ENCODE measurements at regions not wholly inside any gene's neighbourhood (a gene's known extent, or its start where the extent isn't known, plus 50 kb on each side); places are given as distances from the start of the nearest gene placed in this dataset.

DNA sequence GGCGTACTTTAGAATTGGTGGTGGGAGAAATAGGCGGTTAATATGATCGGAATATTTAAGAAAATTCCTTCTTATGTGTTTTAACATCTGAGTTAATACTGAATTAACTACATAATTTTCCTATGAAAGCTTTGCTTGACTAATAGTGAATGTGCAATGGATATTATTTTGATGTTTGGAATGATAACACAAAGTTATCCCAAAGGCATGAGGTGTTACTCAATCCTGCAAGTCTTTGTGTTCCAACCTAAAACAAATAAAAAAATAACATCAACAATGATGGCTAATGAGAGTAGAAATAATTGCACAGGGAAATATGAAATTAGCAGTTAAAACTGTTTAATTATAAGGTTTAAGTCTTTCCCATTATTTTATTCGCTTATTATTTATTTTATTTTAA is 183.6 kb upstream of the ARSJ start:
- no peak for DNase-seq (ENCODE audit: low spot score in 2 of 2)
- H3K27me3 ChIP-seq (ENCODE audit: low read depth) = no peaks in the 10 kb centered on the region
- no peak overlapping the region for H3K4me3 ChIP-seq
- in situ Hi-C loops (cut with MboI; ENCODE audit: low sequenced_read_pairs) = no loop called here
- H3K36me3 ChIP-seq (replicated peaks) = no peaks in the 10 kb centered on the region
- peaks cover 6% of the 10 kb centered on the region for H3K4me1 ChIP-seq
- H3K9me3 ChIP-seq = no peaks in the 10 kb centered on the region

DNA sequence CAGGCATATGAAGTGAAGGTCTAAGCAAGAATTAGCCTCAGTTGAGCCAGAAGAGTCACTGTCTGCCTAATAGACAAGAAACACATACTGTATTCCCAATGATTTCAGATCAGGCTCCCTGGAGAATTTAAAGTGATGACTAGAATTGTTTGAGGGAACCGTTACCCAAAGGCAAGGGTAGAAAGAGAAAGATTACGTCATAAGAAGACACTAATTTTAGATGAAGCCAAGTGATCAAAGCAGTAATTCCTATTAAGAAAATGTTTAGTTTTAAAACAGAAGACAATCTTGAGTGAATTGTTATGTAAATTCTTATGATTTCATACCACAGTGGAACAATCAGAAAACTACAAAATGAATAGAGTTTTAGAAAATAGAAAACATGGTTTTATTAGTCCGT is 194.5 kb upstream of the ARSJ start:
- Histone ChIP-seq H3K4me3 (no peak overlapping the region), H3K4me1 (no peaks in the 10 kb centered on the region), H3K9me3 (no peaks in the 10 kb centered on the region; the same call in 1 of the 2 replicates), H3K36me3 (replicated peaks) (no peaks in the 10 kb centered on the region), H3K27me3 (ENCODE audit: low read depth) (no peaks in the 10 kb centered on the region)
- no peak for DNase-seq (ENCODE audit: low spot score in 2 of 2)
- in situ Hi-C loops (cut with MboI; ENCODE audit: low sequenced_read_pairs) = no loop called here

DNA sequence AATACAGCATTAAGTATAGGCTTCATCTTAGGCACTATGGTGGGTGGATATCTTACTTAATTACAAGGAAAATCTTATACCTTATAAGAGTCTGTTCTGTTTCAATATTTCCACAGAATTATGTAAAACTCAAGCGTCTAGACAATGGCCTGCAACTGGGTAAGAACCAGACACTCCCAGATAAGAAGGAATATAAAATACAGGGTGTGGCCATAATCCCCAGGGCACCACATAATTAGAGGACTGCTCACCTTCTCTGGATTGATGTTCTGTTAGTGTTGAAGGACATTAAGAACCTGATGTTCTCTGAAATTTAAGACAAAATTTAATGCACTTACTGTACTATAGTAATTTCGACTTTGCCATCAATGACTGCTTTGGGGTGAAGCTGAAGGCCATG is 198.2 kb upstream of the ARSJ start:
- Histone ChIP-seq H3K27me3 (ENCODE audit: low read depth) (no peaks in the 10 kb centered on the region), H3K4me1 (no peaks in the 10 kb centered on the region), H3K9me3 (no peaks in the 10 kb centered on the region; the same call in 1 of the 2 replicates), H3K36me3 (replicated peaks) (no peaks in the 10 kb centered on the region), H3K4me3 (no peak overlapping the region)
- in situ Hi-C loops (cut with MboI; ENCODE audit: low sequenced_read_pairs) = no loop called here
- DNase-seq (ENCODE audit: low spot score in 2 of 2) = no peak

DNA sequence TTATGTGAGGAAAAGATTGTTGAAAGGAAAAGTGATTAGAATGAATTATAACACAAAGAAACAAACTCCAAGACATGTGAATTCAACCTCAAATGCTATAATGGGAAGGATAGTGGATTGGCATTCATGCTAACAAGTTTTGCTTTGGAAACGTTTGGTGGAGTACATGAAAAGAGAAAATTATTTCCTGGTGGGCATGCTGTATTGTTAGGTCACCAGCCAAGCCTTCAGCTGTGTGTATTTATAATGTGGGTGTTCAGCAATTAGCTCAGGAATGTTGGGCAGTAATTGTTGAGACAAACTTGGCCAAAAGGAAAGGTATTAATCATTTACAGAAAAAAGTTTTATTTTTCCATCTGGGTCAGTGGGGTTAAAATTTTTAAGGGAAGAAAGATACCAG is 198.9 kb upstream of the ARSJ start:
- Histone ChIP-seq H3K36me3 (replicated peaks) (no peaks in the 10 kb centered on the region), H3K27me3 (ENCODE audit: low read depth) (no peaks in the 10 kb centered on the region), H3K9me3 (no peaks in the 10 kb centered on the region; the same call in 1 of the 2 replicates), H3K4me1 (no peaks in the 10 kb centered on the region), H3K4me3 (no peak overlapping the region)
- no peak for DNase-seq (ENCODE audit: low spot score in 2 of 2)
- in situ Hi-C loops (cut with MboI; ENCODE audit: low sequenced_read_pairs) = no loop called here

DNA sequence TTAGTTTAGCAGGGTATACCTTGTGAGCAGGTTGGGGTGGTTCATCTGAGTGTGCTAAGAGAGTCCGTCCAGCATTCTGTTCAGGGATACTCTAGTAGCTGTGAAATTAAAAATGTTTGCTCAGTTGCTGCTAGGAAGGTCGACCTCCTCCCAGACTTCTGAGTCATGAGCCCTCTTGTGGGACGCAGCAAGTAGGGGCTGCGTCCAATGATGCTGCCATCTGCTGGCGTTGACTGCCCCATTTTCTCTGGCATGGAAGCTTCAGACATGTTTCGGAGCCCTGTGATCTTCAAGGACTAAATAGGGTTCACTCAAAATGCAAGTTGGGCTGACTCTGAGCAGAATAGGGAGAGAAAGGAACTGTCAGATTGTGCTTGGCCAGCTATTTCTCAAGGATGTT is 201.0 kb upstream of the ARSJ start:
- Histone ChIP-seq H3K4me3 (no peak overlapping the region), H3K9me3 (no peaks in the 10 kb centered on the region; the same call in 1 of the 2 replicates), H3K4me1 (no peaks in the 10 kb centered on the region), H3K36me3 (replicated peaks) (no peaks in the 10 kb centered on the region), H3K27me3 (ENCODE audit: low read depth) (no peaks in the 10 kb centered on the region)
- peak; percentile 40 to 63 for DNase-seq (ENCODE audit: low spot score in 2 of 2)
- in situ Hi-C loops (cut with MboI; ENCODE audit: low sequenced_read_pairs) = no loop called here

DNA sequence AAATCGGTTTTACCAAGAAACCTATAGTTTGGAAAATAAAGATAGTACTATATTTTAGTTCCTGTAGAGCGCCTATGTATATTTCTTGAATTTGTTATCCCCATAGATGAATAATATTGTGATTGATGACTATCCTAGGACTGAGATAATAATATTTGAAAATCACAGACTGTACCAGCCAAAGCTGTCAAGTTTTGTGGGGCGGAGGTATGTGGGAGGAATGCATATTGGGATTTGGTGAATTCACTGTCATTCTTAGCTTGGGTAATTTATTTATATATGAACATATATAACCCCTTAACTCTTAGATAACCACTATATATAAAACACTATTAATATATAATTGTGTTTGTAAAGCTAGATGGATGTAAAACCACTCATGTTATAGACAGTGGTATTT is 205.5 kb upstream of the ARSJ start:
- Histone ChIP-seq H3K4me1 (no peaks in the 10 kb centered on the region), H3K27me3 (ENCODE audit: low read depth) (no peaks in the 10 kb centered on the region), H3K9me3 (no peaks in the 10 kb centered on the region), H3K36me3 (replicated peaks) (no peaks in the 10 kb centered on the region), H3K4me3 (no peak overlapping the region)
- DNase-seq (ENCODE audit: low spot score in 2 of 2) = no peak
- in situ Hi-C loops (cut with MboI; ENCODE audit: low sequenced_read_pairs) = no loop called here

DNA sequence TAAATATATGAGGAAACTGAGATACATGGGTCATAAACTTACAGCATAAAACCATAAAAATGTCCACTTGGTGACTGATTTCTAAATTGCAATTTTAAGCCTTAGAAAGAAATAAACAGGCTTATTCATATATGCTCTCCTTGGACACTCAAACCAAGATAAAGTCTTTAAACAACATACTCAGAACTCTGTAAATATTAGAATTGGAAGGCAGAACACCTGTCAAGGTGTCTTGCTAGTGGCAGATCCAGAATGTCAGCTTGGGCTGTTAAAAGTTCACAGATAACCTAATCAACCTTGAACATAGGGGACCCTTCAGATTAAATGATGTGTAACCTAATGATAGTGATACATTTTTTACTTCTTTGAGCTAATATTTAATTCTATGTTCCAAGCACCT is 208.1 kb upstream of the ARSJ start:
- DNase-seq (ENCODE audit: low spot score in 2 of 2) = no peak
- Histone ChIP-seq H3K36me3 (replicated peaks) (no peaks in the 10 kb centered on the region), H3K4me1 (no peaks in the 10 kb centered on the region), H3K27me3 (ENCODE audit: low read depth) (no peaks in the 10 kb centered on the region), H3K9me3 (no peaks in the 10 kb centered on the region), H3K4me3 (no peak overlapping the region)
- in situ Hi-C loops (cut with MboI; ENCODE audit: low sequenced_read_pairs) = no loop called here

DNA sequence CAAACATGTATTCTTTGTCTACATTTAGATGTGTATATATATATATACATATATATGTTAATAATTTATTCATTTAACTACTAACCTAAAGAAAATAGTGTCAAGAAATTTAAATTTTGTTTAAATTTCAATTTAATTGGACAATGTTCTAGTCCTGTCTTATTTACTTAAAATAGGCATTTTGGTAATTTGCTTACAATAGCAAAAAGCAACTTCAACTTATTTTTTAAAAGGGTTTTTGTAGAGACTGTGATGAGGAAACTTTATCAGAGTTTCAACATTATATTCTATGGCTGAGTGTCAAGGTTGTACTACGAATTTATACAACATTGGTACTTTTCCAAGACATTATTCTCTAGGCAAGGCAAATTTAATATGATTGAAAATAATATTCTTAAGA is 212.0 kb upstream of the ARSJ start:
- Histone ChIP-seq H3K4me3 (no peak overlapping the region), H3K36me3 (replicated peaks) (no peaks in the 10 kb centered on the region), H3K27me3 (ENCODE audit: low read depth) (no peaks in the 10 kb centered on the region; the same call in 1 of the 2 replicates), H3K4me1 (no peaks in the 10 kb centered on the region), H3K9me3 (no peaks in the 10 kb centered on the region)
- no peak for DNase-seq (ENCODE audit: low spot score in 2 of 2)
- in situ Hi-C loops (cut with MboI; ENCODE audit: low sequenced_read_pairs) = no loop called here

DNA sequence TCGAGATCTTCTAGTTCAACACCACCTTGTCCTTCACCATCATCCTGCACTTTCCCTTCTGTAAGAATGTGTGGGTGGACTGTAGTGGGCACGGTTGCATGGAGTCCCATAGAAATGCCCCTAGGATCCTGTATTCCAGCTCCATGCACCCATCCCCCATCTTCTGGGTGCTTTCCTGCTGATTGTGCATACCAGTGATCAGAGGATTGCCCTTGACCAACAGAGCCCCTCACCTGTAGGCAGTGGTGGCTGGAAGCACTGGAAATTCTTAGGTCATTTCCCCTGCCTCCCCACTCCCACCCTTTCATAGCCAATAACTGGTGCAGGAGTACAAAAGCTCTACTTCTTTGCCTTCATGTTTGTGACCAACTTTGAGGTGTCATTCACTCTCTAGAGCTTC is 213.4 kb upstream of the ARSJ start:
- H3K9me3 ChIP-seq = no peaks in the 10 kb centered on the region
- in situ Hi-C loops (cut with MboI; ENCODE audit: low sequenced_read_pairs) = no loop called here
- H3K36me3 ChIP-seq (replicated peaks) = no peaks in the 10 kb centered on the region
- no peaks in the 10 kb centered on the region; the same call in 1 of the 2 replicates for H3K27me3 ChIP-seq (ENCODE audit: low read depth)
- no peaks in the 10 kb centered on the region for H3K4me1 ChIP-seq
- no peak overlapping the region for H3K4me3 ChIP-seq
- no peak for DNase-seq (ENCODE audit: low spot score in 2 of 2)

DNA sequence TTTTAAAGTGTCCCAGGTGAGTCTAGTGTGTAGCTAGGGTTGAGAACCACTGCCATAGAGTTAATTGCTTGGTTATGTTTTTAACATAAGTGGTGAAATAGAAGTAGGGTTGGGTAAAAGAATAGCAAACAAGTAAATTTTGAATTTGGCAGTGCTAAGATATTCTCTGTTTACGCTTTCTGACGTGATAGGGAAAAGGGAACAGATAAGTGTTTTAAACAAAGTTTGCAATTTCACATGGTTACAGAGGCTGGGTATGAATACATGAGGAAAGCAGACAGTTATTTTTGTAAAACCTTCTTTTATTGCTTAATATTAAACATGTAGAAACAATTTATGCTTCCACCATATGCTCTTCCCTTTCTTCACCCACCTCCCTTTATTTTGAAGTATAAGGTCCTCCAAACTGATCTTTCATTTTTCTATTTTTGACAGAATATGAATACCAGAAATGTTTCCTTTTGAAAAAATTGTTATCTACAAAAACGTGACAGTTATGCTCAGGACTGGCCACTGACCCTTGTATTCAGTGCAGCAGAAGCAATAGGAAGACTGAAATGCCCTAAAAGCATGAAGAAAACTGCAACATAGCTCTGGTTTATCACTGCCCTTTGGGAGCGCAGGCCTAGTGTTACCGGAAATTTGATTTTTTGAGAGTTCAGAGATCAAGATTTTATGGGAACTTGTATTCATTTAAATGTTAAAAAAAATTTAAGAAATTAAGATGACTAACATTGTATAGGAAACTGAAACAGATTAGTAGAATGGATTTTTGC is 214.4 kb upstream of the ARSJ start:
- H3K4me3 ChIP-seq = no peak overlapping the region
- no peak for DNase-seq (ENCODE audit: low spot score in 2 of 2)
- H3K9me3 ChIP-seq = no peaks in the 10 kb centered on the region
- H3K36me3 ChIP-seq (replicated peaks) = no peaks in the 10 kb centered on the region
- in situ Hi-C loops (cut with MboI; ENCODE audit: low sequenced_read_pairs) = no loop called here
- H3K27me3 ChIP-seq (ENCODE audit: low read depth) = no peaks in the 10 kb centered on the region; the same call in 1 of the 2 replicates
- H3K4me1 ChIP-seq = no peaks in the 10 kb centered on the region

DNA sequence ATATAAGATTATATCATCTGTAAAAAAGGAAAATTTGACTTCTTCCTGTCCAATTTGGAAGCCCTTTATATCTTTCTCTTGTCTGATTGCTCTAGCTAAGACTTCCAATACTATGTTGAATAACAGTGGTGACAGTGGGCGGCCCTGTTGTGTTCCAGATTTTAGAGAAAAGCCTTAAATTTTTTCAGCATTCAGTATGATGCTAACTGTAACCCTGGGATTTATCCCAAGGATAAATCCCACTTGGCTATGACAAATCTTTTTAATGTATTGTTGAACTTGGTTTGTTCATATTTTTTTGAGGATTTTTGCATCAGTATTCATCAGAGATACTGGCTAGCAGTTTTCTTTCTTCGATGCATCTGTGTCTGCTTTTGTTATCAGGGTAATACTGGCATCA is 217.2 kb upstream of the ARSJ start:
- DNase-seq (ENCODE audit: low spot score in 2 of 2) = no peak
- H3K27me3 ChIP-seq (ENCODE audit: low read depth) = no peaks in the 10 kb centered on the region; the same call in 1 of the 2 replicates
- no peaks in the 10 kb centered on the region for H3K4me1 ChIP-seq
- H3K36me3 ChIP-seq (replicated peaks) = no peaks in the 10 kb centered on the region
- no peaks in the 10 kb centered on the region for H3K9me3 ChIP-seq
- no peak overlapping the region for H3K4me3 ChIP-seq
- in situ Hi-C loops (cut with MboI; ENCODE audit: low sequenced_read_pairs) = no loop called here

DNA sequence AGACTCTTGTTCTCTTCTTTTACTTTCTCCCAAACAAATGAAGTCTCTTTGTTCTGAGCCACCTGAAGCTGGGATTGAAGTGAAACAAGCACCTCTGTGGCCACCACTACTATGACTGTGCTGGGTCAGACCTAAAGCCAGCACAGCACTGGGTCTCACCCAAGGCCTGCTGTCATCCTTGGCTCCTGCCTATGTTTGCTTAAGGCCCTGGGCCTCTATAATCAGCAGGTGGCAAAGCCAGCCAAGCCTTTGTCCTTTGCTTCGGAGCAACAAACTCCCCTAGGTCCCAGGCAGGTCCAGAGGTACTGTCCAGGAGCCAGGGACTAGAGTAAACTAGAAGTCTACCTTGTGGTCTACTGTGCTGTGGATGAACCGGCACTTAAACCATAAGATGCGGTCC is 220.6 kb upstream of the ARSJ start:
- Histone ChIP-seq H3K9me3 (no peaks in the 10 kb centered on the region), H3K36me3 (replicated peaks) (no peaks in the 10 kb centered on the region), H3K27me3 (ENCODE audit: low read depth) (no peaks in the 10 kb centered on the region; the same call in 1 of the 2 replicates), H3K4me1 (no peaks in the 10 kb centered on the region), H3K4me3 (no peak overlapping the region)
- in situ Hi-C loops (cut with MboI; ENCODE audit: low sequenced_read_pairs) = no loop called here
- no peak for DNase-seq (ENCODE audit: low spot score in 2 of 2)

DNA sequence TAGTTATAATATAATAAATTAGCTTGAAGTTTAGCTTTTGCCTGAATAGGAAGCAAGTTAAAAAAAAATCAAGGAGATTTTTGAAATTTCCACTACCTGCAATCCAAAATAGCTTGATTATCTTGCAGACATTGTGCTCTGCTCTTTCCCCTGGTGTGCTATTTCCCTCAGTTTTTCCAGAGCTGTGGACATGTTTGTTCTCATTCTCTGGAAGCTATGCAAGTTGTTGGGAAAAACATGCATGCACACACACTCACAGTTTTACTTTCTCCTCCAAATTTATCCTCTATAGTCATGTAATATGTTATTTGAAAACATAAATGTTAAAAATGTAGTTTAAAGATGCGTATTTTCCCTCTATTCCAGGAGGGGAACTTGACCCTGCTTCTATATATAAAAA is 225.8 kb upstream of the ARSJ start:
- Histone ChIP-seq H3K4me1 (no peaks in the 10 kb centered on the region), H3K9me3 (no peaks in the 10 kb centered on the region), H3K27me3 (ENCODE audit: low read depth) (peaks cover 12% of the 10 kb centered on the region), H3K36me3 (replicated peaks) (no peaks in the 10 kb centered on the region), H3K4me3 (no peak overlapping the region)
- in situ Hi-C loops (cut with MboI; ENCODE audit: low sequenced_read_pairs) = no loop called here
- DNase-seq (ENCODE audit: low spot score in 2 of 2) = no peak

DNA sequence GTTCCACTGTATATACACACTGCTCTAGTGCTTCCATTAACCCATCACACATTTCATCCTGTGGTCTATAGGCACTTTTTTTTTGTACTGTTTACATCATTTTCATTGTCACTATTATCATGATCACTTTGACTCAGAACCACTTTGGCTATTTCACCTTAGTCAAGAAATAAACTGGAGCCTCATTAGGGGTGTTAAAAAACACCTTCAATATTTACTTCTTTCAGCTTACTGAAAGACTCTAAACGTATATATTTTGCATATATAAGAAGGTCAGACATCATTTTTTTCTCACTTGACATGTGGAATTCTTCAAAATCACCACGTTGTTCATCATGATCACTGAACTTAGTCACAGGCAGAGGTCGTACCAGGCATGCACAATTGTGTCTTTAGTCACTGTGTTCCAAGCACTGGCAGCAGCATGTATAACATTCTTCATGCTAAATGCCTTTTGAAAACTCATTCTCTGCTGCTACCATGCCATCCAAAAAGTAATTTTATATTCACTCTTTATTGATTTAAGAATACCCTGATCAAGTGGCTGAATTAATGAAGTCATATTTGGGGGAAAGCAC is 229.2 kb upstream of the ARSJ start:
- no peaks in the 10 kb centered on the region for H3K9me3 ChIP-seq
- peaks cover 12% of the 10 kb centered on the region for H3K27me3 ChIP-seq (ENCODE audit: low read depth)
- in situ Hi-C loops (cut with MboI; ENCODE audit: low sequenced_read_pairs) = no loop called here
- H3K4me1 ChIP-seq = no peaks in the 10 kb centered on the region
- DNase-seq (ENCODE audit: low spot score in 2 of 2) = no peak
- H3K36me3 ChIP-seq (replicated peaks) = no peaks in the 10 kb centered on the region
- H3K4me3 ChIP-seq = no peak overlapping the region
